Neuronal stem cell (in vitro differentiated cells): ENCODE measurements at regions not wholly inside any gene's neighbourhood (a gene's known extent, or its start where the extent isn't known, plus 50 kb on each side); places are given as distances from the start of the nearest gene placed in this dataset.
A peak's percentile ranks its signal among the peaks of the same experiment; 100 is the strongest.

ENCODE experiments used
- DNase-seq: peaks from one replicate; pipeline ENCODE4 v3.0.0-alpha.2; 2013; ENCODE audit warnings: low spot score
- H2AFZ ChIP-seq: one replicate; pipeline ENCODE4 v1.6.1; 2013; ENCODE audit warnings: mild to moderate bottlenecking, low read length, inconsistent platforms
- H2AK5ac ChIP-seq: 2 replicates; pipeline ENCODE4 v1.6.1; 2013; ENCODE audit warnings: low read depth, mild to moderate bottlenecking, inconsistent platforms, low read length, moderate library complexity, mixed read lengths
- H2BK120ac ChIP-seq: 2 replicates; pipeline ENCODE4 v1.6.1; 2013; ENCODE audit warnings: low read depth, mild to moderate bottlenecking, inconsistent platforms, low read length, moderate library complexity, mixed read lengths
- H2BK12ac ChIP-seq: one replicate; pipeline ENCODE4 v1.6.1; 2013; ENCODE audit warnings: low read length, inconsistent platforms
- H2BK15ac ChIP-seq: 2 replicates; pipeline ENCODE4 v1.6.1; 2013; ENCODE audit warnings: mild to moderate bottlenecking, low read length, inconsistent platforms, mixed read lengths
- H2BK5ac ChIP-seq: one replicate; pipeline ENCODE4 v1.6.1; 2013; ENCODE audit warnings: inconsistent platforms, mild to moderate bottlenecking, low read length, moderate library complexity
- H3K14ac ChIP-seq: one replicate; pipeline ENCODE4 v1.6.1; 2013; ENCODE audit warnings: low read length, inconsistent platforms
- H3K18ac ChIP-seq: 2 replicates; pipeline ENCODE4 v1.6.1; 2013; ENCODE audit warnings: low read length, inconsistent platforms
- H3K23ac ChIP-seq: 2 replicates; pipeline ENCODE4 v1.6.1; 2013; ENCODE audit warnings: low read depth, mild to moderate bottlenecking, mixed read lengths, low read length, inconsistent platforms; ENCODE audit not compliant: poor library complexity
- H3K27ac ChIP-seq: replicated peaks from 3 replicates; pipeline ENCODE4 v1.5.1; 2013; ENCODE audit warnings: low read length, inconsistent platforms
- H3K27me3 ChIP-seq, 3 experiments: 2 replicates each; pipeline ENCODE4 v1.6.1; 2013; ENCODE audit warnings: low read length in 3 of 3, mild to moderate bottlenecking in 2 of 3, inconsistent platforms in 1 of 3, low read depth in 1 of 3, mixed read lengths in 1 of 3, moderate library complexity in 1 of 3; ENCODE audit not compliant: control insufficient read depth in 3 of 3, insufficient read depth in 3 of 3
- H3K36me3 ChIP-seq, 2 donors: replicated peaks in 1 of 2; 2 replicates each; pipeline ENCODE4 v1.6.1; 2013; ENCODE audit warnings: low read length in 2 of 2; ENCODE audit not compliant: control insufficient read depth in 2 of 2, insufficient read depth in 2 of 2
- H3K4ac ChIP-seq: 2 replicates; pipeline ENCODE4 v1.6.1; 2013; ENCODE audit warnings: inconsistent platforms, mild to moderate bottlenecking, low read length, moderate library complexity
- H3K4me1 ChIP-seq, 2 donors: 1 replicate in 1 of 2; 2 replicates in 1 of 2; pipeline ENCODE4 v1.6.1; 2013; ENCODE audit warnings: low read length in 2 of 2, low read depth in 1 of 2; ENCODE audit not compliant: control insufficient read depth in 2 of 2, insufficient read depth in 1 of 2
- H3K4me2 ChIP-seq: one replicate; pipeline ENCODE4 v1.6.1; 2013; ENCODE audit warnings: mild to moderate bottlenecking, low read length, inconsistent platforms; ENCODE audit not compliant: insufficient read depth, poor library complexity, severe bottlenecking
- H3K4me3 ChIP-seq, 2 donors: 2 replicates each; pipeline ENCODE4 v1.5.1; 2013; ENCODE audit warnings: low read length in 2 of 2, mild to moderate bottlenecking in 2 of 2, inconsistent platforms in 1 of 2, moderate library complexity in 1 of 2
- H3K79me1 ChIP-seq: one replicate; pipeline ENCODE4 v1.6.1; 2013; ENCODE audit warnings: low read depth, mild to moderate bottlenecking, inconsistent platforms, low read length, moderate library complexity
- H3K9ac ChIP-seq: one replicate; pipeline ENCODE4 v1.6.1; 2013; ENCODE audit warnings: mild to moderate bottlenecking, low read depth, low read length, inconsistent platforms; ENCODE audit not compliant: poor library complexity
- H3K9me3 ChIP-seq, 2 donors: replicated peaks in 1 of 2; 2 replicates each; pipeline versions ENCODE3 to v1.6.1; 2013; ENCODE audit warnings: low read length in 2 of 2, mild to moderate bottlenecking in 2 of 2, inconsistent platforms in 1 of 2, low read depth in 1 of 2, mixed read lengths in 1 of 2, moderate library complexity in 1 of 2; ENCODE audit not compliant: control insufficient read depth in 2 of 2, insufficient read depth in 1 of 2
- H4K8ac ChIP-seq: one replicate; pipeline ENCODE4 v1.6.1; 2013; ENCODE audit warnings: low read depth, mild to moderate bottlenecking, inconsistent platforms, low read length, moderate library complexity
- H4K91ac ChIP-seq: one replicate; pipeline ENCODE4 v1.6.1; 2013; ENCODE audit warnings: low read length, low read depth, mild to moderate bottlenecking, inconsistent platforms; ENCODE audit not compliant: poor library complexity
- WGBS, 2 donors: extraction: QIAGEN DNeasy Blood & Tissue Kit; methylation state at CpG; one replicate each; pipeline ENCODE4 v1.1.7; 2013; ENCODE audit warnings: missing lambda C conversion rate in 2 of 2, mixed read lengths in 1 of 2; ENCODE audit not compliant: insufficient read length in 2 of 2, insufficient replicate concordance in 1 of 2; ENCODE audit errors: extremely low coverage in 2 of 2; 5-methylcytosine and 5-hydroxymethylcytosine counted together

- H2BK12ac ChIP-seq, result no peak overlapping the region
- H2AFZ ChIP-seq, result no peak overlapping the region
- DNase-seq, result no peak
- peaks cover 1% of the 10 kb centered on the region for H3K79me1 ChIP-seq
- no peak overlapping the region for H3K23ac ChIP-seq
- H3K9ac ChIP-seq, result no peak overlapping the region
- H3K4me1 ChIP-seq, result peaks cover 0 to 3% of the 10 kb centered on the region in 2 donors
- no peak overlapping the region for H2AK5ac ChIP-seq
- no peaks in the 10 kb centered on the region for H3K36me3 ChIP-seq
- no peak overlapping the region for H3K4ac ChIP-seq
- H3K14ac ChIP-seq, result no peak overlapping the region
- H2BK120ac ChIP-seq, result no peak overlapping the region
- H3K4me2 ChIP-seq, result no peak overlapping the region
- no peak overlapping the region for H3K18ac ChIP-seq
- 100% methylated on average over 2 of the region's 17 CpGs; no CpG with 5 or more reads in 1 of the 2 donors for WGBS, 2 donors
- H2BK5ac ChIP-seq, result no peak overlapping the region
- H3K4me3 ChIP-seq, result no peak overlapping the region
- H3K9me3 ChIP-seq, result peaks cover 0 to 2% of the 10 kb centered on the region in 2 donors
- no peak overlapping the region for H4K91ac ChIP-seq
- H3K27me3 ChIP-seq, result peaks cover 0 to 18% (median 0%) of the 10 kb centered on the region in 3 experiments
- H2BK15ac ChIP-seq, result no peak overlapping the region
- H4K8ac ChIP-seq, result no peak overlapping the region
- no peak overlapping the region for H3K27ac ChIP-seq
Measured at GRCh38 chr9:135291165-135291564, 188.4 kb upstream of the PPP1R26 start.

GRCh38 chr9:135294836-135295235, 184.7 kb upstream of the PPP1R26 start:
- Histone ChIP-seq H3K4me2 (no peak overlapping the region), H2BK120ac (no peak overlapping the region), H3K18ac (no peak overlapping the region), H3K4me1 (peaks cover 0 to 3% of the 10 kb centered on the region in 2 donors), H3K79me1 (no peaks in the 10 kb centered on the region), H2BK15ac (no peak overlapping the region), H4K91ac (no peak overlapping the region), H2AK5ac (no peak overlapping the region), H3K23ac (no peak overlapping the region), H3K27ac (no peak overlapping the region), H3K9me3 (no peaks in the 10 kb centered on the region), H3K4me3 (no peak overlapping the region), H2AFZ (no peak overlapping the region), H3K27me3 (peaks cover 0 to 41% (median 0%) of the 10 kb centered on the region in 3 experiments), H3K36me3 (no peaks in the 10 kb centered on the region), H3K4ac (no peak overlapping the region), H3K14ac (no peak overlapping the region), H2BK5ac (no peak overlapping the region), H2BK12ac (no peak overlapping the region), H4K8ac (no peak overlapping the region), H3K9ac (peak overlapping the region; percentile 4)
- no peak for DNase-seq
- no CpG with 5 or more reads among the region's 11 CpGs for WGBS, 2 donors

GRCh38 chr9:135295551-135296300, 183.9 kb upstream of the PPP1R26 start:
- no peak overlapping the region for H3K9ac ChIP-seq
- H3K9me3 ChIP-seq, result no peaks in the 10 kb centered on the region
- no peak overlapping the region for H3K14ac ChIP-seq
- no peak overlapping the region for H3K23ac ChIP-seq
- WGBS, 2 donors, result no CpG with 5 or more reads among the region's 11 CpGs
- H3K4me3 ChIP-seq, result no peak overlapping the region
- no peak overlapping the region for H4K91ac ChIP-seq
- no peak overlapping the region for H2AK5ac ChIP-seq
- no peak overlapping the region for H4K8ac ChIP-seq
- no peak overlapping the region for H3K4me2 ChIP-seq
- no peak overlapping the region for H3K18ac ChIP-seq
- no peak overlapping the region for H2BK12ac ChIP-seq
- no peak overlapping the region for H3K27ac ChIP-seq
- peaks cover 0 to 3% of the 10 kb centered on the region in 2 donors for H3K4me1 ChIP-seq
- no peak overlapping the region for H2BK15ac ChIP-seq
- no peak overlapping the region for H2BK5ac ChIP-seq
- no peak overlapping the region for H3K4ac ChIP-seq
- H2BK120ac ChIP-seq, result no peak overlapping the region
- no peak overlapping the region for H2AFZ ChIP-seq
- DNase-seq, result no peak
- H3K27me3 ChIP-seq, result peaks cover 0 to 44% (median 0%) of the 10 kb centered on the region in 3 experiments
- no peaks in the 10 kb centered on the region for H3K36me3 ChIP-seq
- no peaks in the 10 kb centered on the region for H3K79me1 ChIP-seq

- H4K8ac ChIP-seq, result no peak overlapping the region
- peaks cover 0 to 2% of the 10 kb centered on the region in 2 donors for H3K4me1 ChIP-seq
- H3K14ac ChIP-seq, result peak overlapping the region; percentile 71
- H3K4ac ChIP-seq, result no peak overlapping the region
- H3K27me3 ChIP-seq, result peaks cover 0 to 51% (median 0%) of the 10 kb centered on the region in 3 experiments
- no peak overlapping the region for H2BK5ac ChIP-seq
- no peak overlapping the region for H3K23ac ChIP-seq
- no peaks in the 10 kb centered on the region for H3K9me3 ChIP-seq
- no CpG with 5 or more reads among the region's 12 CpGs for WGBS, 2 donors
- no peaks in the 10 kb centered on the region for H3K36me3 ChIP-seq
- DNase-seq, result no peak
- H3K4me2 ChIP-seq, result no peak overlapping the region
- H2AK5ac ChIP-seq, result no peak overlapping the region
- no peak overlapping the region for H3K9ac ChIP-seq
- H4K91ac ChIP-seq, result no peak overlapping the region
- H3K18ac ChIP-seq, result peak overlapping the region; percentile 57
- no peak overlapping the region for H3K4me3 ChIP-seq
- no peak overlapping the region for H2BK15ac ChIP-seq
- H3K27ac ChIP-seq, result no peak overlapping the region
- no peak overlapping the region for H2BK120ac ChIP-seq
- H2BK12ac ChIP-seq, result no peak overlapping the region
- no peaks in the 10 kb centered on the region for H3K79me1 ChIP-seq
- H2AFZ ChIP-seq, result no peak overlapping the region
Measured at GRCh38 chr9:135296735-135297455, 182.7 kb upstream of the PPP1R26 start.
